K562 (cell line): ENCODE measurements at regions not wholly inside any gene's neighbourhood (a gene's known extent, or its start where the extent isn't known, plus 50 kb on each side); places are given as distances from the start of the nearest gene placed in this dataset.

ENCODE experiments used
- ATAC-seq: fragments of 200-7000 bp; cut with Tn5 transposase; 3 replicates; pipeline ENCODE4 v1.9.1; 2020; ENCODE audit warnings: moderate library complexity
- BruUV-seq: library from RNA; stranded (reverse); fragments of 400-500 nt; replicated peaks from 2 replicates; lab custom pipeline; 2021; lab: Mats Ljungman, UMichigan
- CTCF ChIA-PET: fragments of 300-600 bp; formaldehyde crosslinking; extraction: SDS; loops from one replicate; lab custom pipeline; 2021; ENCODE audit warnings: low intra/inter-chr PET ratio; lab: Yijun Ruan, JAX
- POLR2A ChIA-PET: fragments of 300-600, 350-650 bp; sonication (Branson Sonifier 250); formaldehyde crosslinking; extraction: SDS; loops from one replicate; lab custom pipeline; 2021; ENCODE audit warnings: antibody characterized with exemption, inconsistent platforms; lab: Yijun Ruan, JAX
- DNase-seq, 4 experiments: peaks; one replicate each; pipeline versions ENCODE4 v3.0.0 to v3.0.0-alpha.2; 2011 to 2018; ENCODE audit warnings: low spot score in 3 of 4, mixed read lengths in 3 of 4; ENCODE audit errors: extremely low read depth in 1 of 4
- FAIRE-seq: peaks from 2 replicates; lab custom pipeline; 2011; peaks lifted over from hg19 to GRCh38; lab: Jason Lieb, UNC
- H2AFZ ChIP-seq: 2 replicates; pipeline ENCODE4 v1.6.0; 2011; ENCODE audit warnings: low read depth, low read length, control low read depth, inconsistent platforms
- H3K27ac ChIP-seq: fragments of 200-600 bp; 3 replicates; pipeline ENCODE4 v1.8.0; 2011; ENCODE audit warnings: low read depth, mild to moderate bottlenecking, control low read depth, inconsistent platforms, low read length, moderate library complexity, mixed read lengths; ENCODE audit errors: extremely low read depth
- H3K27me3 ChIP-seq, 2 experiments: fragments of 300-600 bp in 1 of 2; 2 replicates in 1 of 2; 3 replicates in 1 of 2; pipeline versions ENCODE4 v1.6.0 to v1.8.0; 2011; ENCODE audit warnings: inconsistent platforms in 2 of 2, low read length in 2 of 2, mild to moderate bottlenecking in 1 of 2, mixed read lengths in 1 of 2, moderate library complexity in 1 of 2; ENCODE audit not compliant: control insufficient read depth in 2 of 2, insufficient read depth in 2 of 2
- H3K36me3 ChIP-seq: fragments of 300-600 bp; 3 replicates; pipeline ENCODE4 v1.8.0; 2011; ENCODE audit warnings: mild to moderate bottlenecking, low read length, inconsistent platforms; ENCODE audit not compliant: control insufficient read depth, insufficient read depth
- H3K4me1 ChIP-seq, 2 experiments: fragments of 200-600 bp in 1 of 2; replicated peaks in 1 of 2; 2 replicates in 1 of 2; 3 replicates in 1 of 2; pipeline versions ENCODE4 v1.5.1 to v1.8.0; 2011; ENCODE audit warnings: inconsistent platforms in 2 of 2, low read length in 2 of 2, mild to moderate bottlenecking in 1 of 2, mixed read lengths in 1 of 2, moderate library complexity in 1 of 2; ENCODE audit not compliant: control insufficient read depth in 2 of 2, insufficient read depth in 2 of 2
- H3K4me2 ChIP-seq: 2 replicates; pipeline ENCODE4 v1.6.1; 2011; ENCODE audit warnings: low read length, control low read depth, inconsistent platforms, mixed read lengths; ENCODE audit not compliant: insufficient read depth
- H3K4me3 ChIP-seq: fragments of 200-600 bp; sonication (generic), shearing (Covaris generic); 2 replicates; pipeline ENCODE4 v1.5.1; 2016; ENCODE audit warnings: control low read depth, inconsistent platforms
- H3K79me2 ChIP-seq: fragments of 200-600 bp; 3 replicates; pipeline ENCODE4 v1.8.0; 2011; ENCODE audit warnings: low read length, inconsistent platforms; ENCODE audit not compliant: control insufficient read depth, insufficient read depth
- H3K9ac ChIP-seq, 2 experiments: 2 replicates each; pipeline versions ENCODE4 v1.6.0 to v1.6.1; 2011; ENCODE audit warnings: low read depth in 2 of 2, low read length in 2 of 2, control low read depth in 1 of 2, inconsistent platforms in 1 of 2, mild to moderate bottlenecking in 1 of 2, mixed read lengths in 1 of 2; ENCODE audit not compliant: insufficient read depth in 1 of 2
- H3K9me1 ChIP-seq: one replicate; pipeline ENCODE4 v1.6.0; 2011; ENCODE audit warnings: inconsistent platforms, mild to moderate bottlenecking, low read length, moderate library complexity; ENCODE audit not compliant: control insufficient read depth, insufficient read depth
- H3K9me3 ChIP-seq: replicated peaks from 2 replicates; pipeline ENCODE4 v1.5.1; 2011; ENCODE audit warnings: low read depth, low read length, inconsistent platforms; ENCODE audit not compliant: control insufficient read depth, insufficient read depth
- H4K20me1 ChIP-seq: replicated peaks from 2 replicates; pipeline ENCODE4 v1.6.1; 2011; ENCODE audit warnings: low read length, inconsistent platforms, mixed read lengths; ENCODE audit not compliant: control insufficient read depth, insufficient read depth
- CHD1 ChIP-seq: fragments of 200-600 bp; sonication (generic); IDR thresholded peaks from one replicate; pipeline ENCODE4 v1.6.1; 2012; ENCODE audit warnings: mild to moderate bottlenecking, moderate library complexity, low read length, inconsistent platforms
- EP400 ChIP-seq: fragments of 450-650 bp; IDR thresholded peaks from 2 replicates; pipeline ENCODE4 v1.6.1; 2017; ENCODE audit warnings: antibody characterized with exemption, mild to moderate bottlenecking, moderate library complexity
- GABPA ChIP-seq: fragments of 200-800 bp; sonication (Bioruptor generic); conservative IDR thresholded peaks from 2 replicates; pipeline ENCODE4 v1.6.1; 2016; ENCODE audit warnings: low read depth, missing genetic modification characterization, missing compliant biosample characterization
- HMG20A ChIP-seq: fragments of 450-650 bp; formaldehyde crosslinking; conservative IDR thresholded peaks from 2 replicates; pipeline ENCODE4 v1.4.0; 2020; ENCODE audit warnings: mild to moderate bottlenecking, mixed read lengths
- LCOR ChIP-seq: sonication (generic); formaldehyde crosslinking; IDR thresholded peaks from 2 replicates; pipeline ENCODE4 v1.8.0; 2022; ENCODE audit warnings: mild to moderate bottlenecking, missing genetic modification reagents
- LEF1 ChIP-seq: fragments of 450-650 bp; IDR thresholded peaks from 2 replicates; pipeline ENCODE4 v1.6.1; 2016; ENCODE audit warnings: mild to moderate bottlenecking
- NR2C1 ChIP-seq, 2 experiments: fragments of 450-650 bp; IDR thresholded peaks; 2 replicates each; pipeline ENCODE4 v1.6.1; 2017; ENCODE audit warnings: mild to moderate bottlenecking in 2 of 2, antibody characterized with exemption in 1 of 2, inconsistent platforms in 1 of 2, missing compliant biosample characterization in 1 of 2, missing genetic modification characterization in 1 of 2
- PRMT5 ChIP-seq: sonication (generic); formaldehyde crosslinking; IDR thresholded peaks from 2 replicates; pipeline ENCODE4 v1.5.0; 2020; ENCODE audit warnings: missing genetic modification reagents
- ZBTB43 ChIP-seq: sonication (generic); formaldehyde crosslinking; IDR thresholded peaks from 2 replicates; pipeline ENCODE4 v1.8.0; 2023; ENCODE audit warnings: mild to moderate bottlenecking, missing genetic modification reagents
- WGBS: fragments of 100-300 bp; shearing (Covaris generic); methylation state at CpG from one replicate; pipeline ENCODE4 v1.1.6; 2016; ENCODE audit warnings: low coverage, mixed read lengths; ENCODE audit not compliant: insufficient coverage; ENCODE audit errors: missing lambda C conversion rate; 5-methylcytosine and 5-hydroxymethylcytosine counted together
- in situ Hi-C: fragments of 300-500 bp; cut with MboI; formaldehyde crosslinking; loops from 4 replicates; pipeline ENCODE4 v1.15.0; 2018; ENCODE audit warnings: inconsistent platforms, mixed read lengths
- intact Hi-C: fragments of 100-400 bp; cut with micrococcal nuclease; formaldehyde crosslinking; loops from 2 replicates; pipeline ENCODE4 v1.14.2; 2022

- ATAC-seq (no peak), DNase-seq (no peak)
- Histone ChIP-seq H3K4me2 (no peak overlapping the region), H3K36me3 (no peaks in the 10 kb centered on the region), H4K20me1 (no peaks in the 10 kb centered on the region), H3K9ac (no peak overlapping the region), H3K27me3 (no peaks in the 10 kb centered on the region), H3K4me1 (no peaks in the 10 kb centered on the region)
- POLR2A ChIA-PET, result interaction anchor here (0.6 kb wide), 1 partner anchor 432 kb away, joined by 3 read pairs; no protein-coding TSS in a partner anchor
- in situ Hi-C loops (no loop called here), intact Hi-C loops (no loop called here)
- 3% methylated on average over 12 of the region's 12 CpGs for WGBS
- no TSS peak for BruUV-seq
- TF ChIP-seq LCOR (CRISPR knock-in tag) (no peak), EP400 (no peak), HMG20A (CRISPR knock-in tag) (no peak), PRMT5 (CRISPR knock-in tag) (no peak), NR2C1 (IDR thresholded peaks at IDR 0.05) (no peak), NR2C1 (tag; IDR thresholded peaks at IDR 0.05) (no peak), LEF1 (no peak), ZBTB43 (CRISPR knock-in tag) (no peak), GABPA (tag) (no peak), CHD1 (no peak)
- TF ChIP-seq, all 486 proteins: peak for 0
- CTCF ChIA-PET, result no interaction called here
- Histone ChIP-seq H3K27ac (no peak overlapping the region), H3K79me2 (no peaks in the 10 kb centered on the region), H2AFZ (no peak overlapping the region), H3K9me3 (no peaks in the 10 kb centered on the region), H3K4me3 (no peak overlapping the region), H3K9me1 (no peaks in the 10 kb centered on the region)
- no peak for FAIRE-seq
Observed at GRCh38 chr10:24118246-24118645, 90.7 kb upstream of the KIAA1217 start.
